Liver (tissue), 8 donors: ENCODE measurements at regions not wholly inside any gene's neighbourhood (a gene's known extent, or its start where the extent isn't known, plus 50 kb on each side); places are given as distances from the start of the nearest gene placed in this dataset.

Experiments
- DNase-seq: peaks from one replicate; pipeline ENCODE4 v3.0.0-alpha.2; 2017; ENCODE audit warnings: low spot score
- H3K27ac ChIP-seq, 2 donors: one replicate each; pipeline ENCODE4 v1.7.0; 2013; ENCODE audit warnings: inconsistent platforms in 2 of 2, low read length in 2 of 2, control low read depth in 1 of 2, low read depth in 1 of 2, mild to moderate bottlenecking in 1 of 2
- H3K27me3 ChIP-seq, 4 donors: one replicate each; pipeline versions ENCODE4 v1.6.1 to v1.7.0; 2013; ENCODE audit warnings: low read length in 3 of 4, inconsistent platforms in 1 of 4, mild to moderate bottlenecking in 1 of 4, moderate library complexity in 1 of 4; ENCODE audit not compliant: control insufficient read depth in 4 of 4, insufficient read depth in 4 of 4
- H3K36me3 ChIP-seq, 4 donors: one replicate each; pipeline versions ENCODE4 v1.6.1 to v1.7.0; 2013; ENCODE audit warnings: low read length in 3 of 4, mild to moderate bottlenecking in 3 of 4, low read depth in 1 of 4, moderate library complexity in 1 of 4; ENCODE audit not compliant: control insufficient read depth in 4 of 4, insufficient read depth in 3 of 4
- H3K4me1 ChIP-seq, 4 donors: one replicate each; pipeline versions ENCODE4 v1.6.1 to v1.7.0; 2013; ENCODE audit warnings: low read length in 3 of 4, mild to moderate bottlenecking in 3 of 4, moderate library complexity in 1 of 4; ENCODE audit not compliant: control insufficient read depth in 4 of 4, insufficient read depth in 4 of 4
- H3K4me3 ChIP-seq, 3 donors: one replicate each; pipeline versions ENCODE4 v1.6.1 to v1.7.0; 2013; ENCODE audit warnings: low read length in 3 of 3, control low read depth in 1 of 3, low read depth in 1 of 3, mild to moderate bottlenecking in 1 of 3
- H3K9ac ChIP-seq, 2 donors: one replicate each; pipeline ENCODE4 v1.7.0; 2013; ENCODE audit warnings: low read length in 2 of 2, mild to moderate bottlenecking in 2 of 2, moderate library complexity in 2 of 2, control low read depth in 1 of 2, low read depth in 1 of 2
- H3K9me3 ChIP-seq, 4 donors: one replicate each; pipeline versions ENCODE4 v1.6.1 to v1.7.0; 2013; ENCODE audit warnings: low read length in 3 of 4; ENCODE audit not compliant: control insufficient read depth in 4 of 4
- ATF3 ChIP-seq: IDR thresholded peaks from 2 replicates; pipeline ENCODE4 v1.6.1; 2016; ENCODE audit warnings: antibody characterized with exemption
- CTCF ChIP-seq: fragments of 150-350 bp; IDR thresholded peaks from 2 replicates; pipeline ENCODE4 v1.5.1; 2017; ENCODE audit warnings: improper control_type of control experiment, low read depth, low read length; ENCODE audit not compliant: missing input control
- FOXA1 ChIP-seq: IDR thresholded peaks from 2 replicates; pipeline ENCODE4 v1.6.1; 2016; ENCODE audit warnings: antibody characterized with exemption
- GABPA ChIP-seq, 2 donors: IDR thresholded peaks in 1 of 2; conservative IDR thresholded peaks in 1 of 2; 2 replicates each; pipeline ENCODE4 v1.6.1; 2016; ENCODE audit warnings: antibody characterized with exemption in 2 of 2, mild to moderate bottlenecking in 1 of 2, moderate library complexity in 1 of 2
- HNF4G ChIP-seq: IDR thresholded peaks from 2 replicates; pipeline ENCODE4 v1.6.1; 2016; ENCODE audit warnings: antibody characterized with exemption
- JUND ChIP-seq, 2 donors: IDR thresholded peaks; 2 replicates each; pipeline ENCODE4 v1.6.1; 2016; ENCODE audit warnings: antibody characterized with exemption in 2 of 2
- MAX ChIP-seq: IDR thresholded peaks from 2 replicates; pipeline ENCODE4 v1.6.1; 2016; ENCODE audit warnings: antibody characterized with exemption
- NR2F2 ChIP-seq: IDR thresholded peaks from 2 replicates; pipeline ENCODE4 v1.6.1; 2016; ENCODE audit warnings: antibody characterized with exemption
- RAD21 ChIP-seq, 2 donors: IDR thresholded peaks; 2 replicates each; pipeline ENCODE4 v1.6.1; 2016; ENCODE audit warnings: antibody characterized with exemption in 2 of 2, mild to moderate bottlenecking in 2 of 2
- REST ChIP-seq: IDR thresholded peaks from 2 replicates; pipeline ENCODE4 v1.6.1; 2016; ENCODE audit warnings: antibody characterized with exemption, mild to moderate bottlenecking
- RXRA ChIP-seq, 2 donors: IDR thresholded peaks; 2 replicates each; pipeline ENCODE4 v1.6.1; 2017 to 2018; ENCODE audit warnings: antibody characterized with exemption in 2 of 2, mild to moderate bottlenecking in 1 of 2
- SP1 ChIP-seq: IDR thresholded peaks from 2 replicates; pipeline ENCODE4 v1.6.1; 2018; ENCODE audit warnings: antibody characterized with exemption, mild to moderate bottlenecking
- TAF1 ChIP-seq: conservative IDR thresholded peaks from 2 replicates; pipeline ENCODE4 v1.6.1; 2016; ENCODE audit warnings: antibody characterized with exemption, mild to moderate bottlenecking
- YY1 ChIP-seq: IDR thresholded peaks from 2 replicates; pipeline ENCODE4 v1.6.1; 2016; ENCODE audit warnings: antibody characterized with exemption, mild to moderate bottlenecking
- ZBTB33 ChIP-seq: IDR thresholded peaks from 2 replicates; pipeline ENCODE4 v1.6.1; 2016; ENCODE audit warnings: antibody characterized with exemption
- WGBS: extraction: QIAGEN DNeasy Blood & Tissue Kit; methylation state at CpG from one replicate; pipeline ENCODE4 v1.1.7; 2013; 5-methylcytosine and 5-hydroxymethylcytosine counted together
- donor health status: healthy.
- donor health status: healthy.
- donor health status: healthy.
- donor health status: healthy.
- donor health status: healthy.

GRCh38 chr1:169052727-169053126 is 53.8 kb upstream of the ATP1B1 start:
- TF ChIP-seq FOXA1 (no peak), SP1 (no peak), RAD21 (IDR thresholded peaks at IDR 0.05) (no peak), TAF1 (no peak), MAX (no peak), RXRA (IDR thresholded peaks at IDR 0.05) (no peak), JUND (IDR thresholded peaks at IDR 0.05) (no peak), GABPA (IDR thresholded peaks at IDR 0.05 in 1 of 2, conservative IDR thresholded peaks at IDR 0.05 in 1 of 2) (no peak), YY1 (no peak), NR2F2 (no peak)
- Histone ChIP-seq H3K27me3 (no peaks in the 10 kb centered on the region), H3K27ac (no peak overlapping the region), H3K4me1 (no peaks in the 10 kb centered on the region), H3K9ac (no peak overlapping the region), H3K9me3 (no peaks in the 10 kb centered on the region), H3K4me3 (no peak overlapping the region), H3K36me3 (no peaks in the 10 kb centered on the region)
- no peak for DNase-seq
- WGBS: 57% methylated on average over 1 of the region's 1 CpG

GRCh38 chr1:169053196-169053595 is 53.3 kb upstream of the ATP1B1 start:
- DNase-seq: no peak
- Histone ChIP-seq H3K4me1 (no peaks in the 10 kb centered on the region), H3K36me3 (no peaks in the 10 kb centered on the region), H3K27ac (no peak overlapping the region), H3K9me3 (no peaks in the 10 kb centered on the region), H3K9ac (no peak overlapping the region), H3K27me3 (no peaks in the 10 kb centered on the region), H3K4me3 (no peak overlapping the region)
- TF ChIP-seq ATF3 (no peak), YY1 (no peak), JUND (IDR thresholded peaks at IDR 0.05) (no peak), HNF4G (no peak), TAF1 (no peak), FOXA1 (no peak), RXRA (IDR thresholded peaks at IDR 0.05) (no peak), GABPA (IDR thresholded peaks at IDR 0.05 in 1 of 2, conservative IDR thresholded peaks at IDR 0.05 in 1 of 2) (no peak), CTCF (no peak), REST (no peak), SP1 (no peak), ZBTB33 (no peak), NR2F2 (no peak)
- WGBS: 79% methylated on average over 4 of the region's 4 CpGs
